ENCODE measurements at regions not wholly inside any gene's neighbourhood (a gene's known extent, or its start where the extent isn't known, plus 50 kb on each side); places are given as distances from the start of the nearest gene placed in this dataset.
A peak's percentile ranks its signal among the peaks of the same experiment; 100 is the strongest.

- ATAC-seq: no peak
- no peak for DNase-seq (ENCODE audit: low spot score)
- Mint-ChIP-seq H3K9me3 (peaks cover 23% of the 10 kb centered on the region), H3K4me3 (no peak overlapping the region), H3K36me3 (peaks cover 22% of the 10 kb centered on the region), H3K4me1 (peaks cover 21% of the 10 kb centered on the region), H3K27ac (no peak overlapping the region), H3K27me3 (ENCODE audit: low read depth) (peaks cover 4% of the 10 kb centered on the region)
- no peak for TF ChIP-seq EMX1 (CRISPR knock-in tag; IDR thresholded peaks at IDR 0.05)
- no peak for TF ChIP-seq FOXK1 (CRISPR knock-in tag; IDR thresholded peaks at IDR 0.05)
- TF ChIP-seq ZNF281 (CRISPR knock-in tag; IDR thresholded peaks at IDR 0.05): no peak
- ChIA-PET POLR2A (no interaction called here), CTCF (no interaction called here)
Measured at GRCh38 chr6:14448246-14448645, 330.7 kb downstream of the CD83 start.

GRCh38 chr6:14450133-14450504 lies 332.5 kb downstream of the CD83 start:
- DNase-seq (ENCODE audit: low spot score) (no peak), ATAC-seq (peak; percentile 38)
- CTCF ChIA-PET: interaction anchor here (0.5 to 0.9 kb wide), 2 partner anchors 226 to 402 kb away, joined by 3 to 5 read pairs; no protein-coding TSS in a partner anchor
- Mint-ChIP-seq H3K27ac (no peak overlapping the region), H3K36me3 (peaks cover 22% of the 10 kb centered on the region), H3K4me3 (no peak overlapping the region), H3K27me3 (ENCODE audit: low read depth) (peaks cover 4% of the 10 kb centered on the region), H3K9me3 (peaks cover 23% of the 10 kb centered on the region), H3K4me1 (peaks cover 18% of the 10 kb centered on the region)
- POLR2A ChIA-PET: no interaction called here
- TF ChIP-seq ZNF416 (CRISPR knock-in tag; IDR thresholded peaks at IDR 0.05): no peak
- no peak for TF ChIP-seq USF1 (CRISPR knock-in tag; IDR thresholded peaks at IDR 0.05)
- TF ChIP-seq E2F4 (CRISPR knock-in tag; IDR thresholded peaks at IDR 0.05; ENCODE audit: borderline replicate concordance, low read depth): no peak
- TF ChIP-seq CTCF (IDR thresholded peaks at IDR 0.05): no peak
- TF ChIP-seq EMX1 (CRISPR knock-in tag; IDR thresholded peaks at IDR 0.05): no peak
- no peak for TF ChIP-seq JUN (CRISPR knock-in tag; IDR thresholded peaks at IDR 0.05)
- TF ChIP-seq MLX (CRISPR knock-in tag; IDR thresholded peaks at IDR 0.05): no peak
- no peak for TF ChIP-seq CREB1 (CRISPR knock-in tag; IDR thresholded peaks at IDR 0.05)
- TF ChIP-seq TEAD4 (CRISPR knock-in tag; IDR thresholded peaks at IDR 0.05): no peak
- TF ChIP-seq IRF1 (CRISPR knock-in tag; IDR thresholded peaks at IDR 0.05): no peak
- no peak for TF ChIP-seq E2F1 (CRISPR knock-in tag; IDR thresholded peaks at IDR 0.05)
- no peak for TF ChIP-seq PRDM15 (CRISPR knock-in tag; IDR thresholded peaks at IDR 0.05)
- TF ChIP-seq SOX15 (CRISPR knock-in tag; IDR thresholded peaks at IDR 0.05): no peak
- TF ChIP-seq RORB (CRISPR knock-in tag; IDR thresholded peaks at IDR 0.05): no peak
- TF ChIP-seq AR (CRISPR knock-in tag; IDR thresholded peaks at IDR 0.05): no peak
